Astrocyte of the cerebellum (primary cell): ENCODE measurements at regions not wholly inside any gene's neighbourhood (a gene's known extent, or its start where the extent isn't known, plus 50 kb on each side); places are given as distances from the start of the nearest gene placed in this dataset.

ENCODE experiments used
- DNase-seq: peaks from one replicate; pipeline ENCODE4 v3.0.0-alpha.2; 2011; ENCODE audit warnings: low read depth
- H3K4me3 ChIP-seq: 2 replicates; pipeline ENCODE4 v1.5.1; 2011; ENCODE audit warnings: mild to moderate bottlenecking, low read depth, low read length, moderate library complexity
- CTCF ChIP-seq: IDR thresholded peaks from 2 replicates; pipeline ENCODE4 v1.5.1; 2012; ENCODE audit warnings: low read length, low read depth, moderate library complexity, mild to moderate bottlenecking; ENCODE audit errors: missing control alignments
- in situ Hi-C: cut with HindIII; loops from 2 replicates; pipeline ENCODE4 v1.10.0; 2017; ENCODE audit warnings: low sequenced_read_pairs

- TF ChIP-seq CTCF = no peak
- no peak overlapping the region for H3K4me3 ChIP-seq
- no peak for DNase-seq
- in situ Hi-C loops = no loop called here
Observed at GRCh38 chrX:42027367-42028000, 104.1 kb upstream of the CASK start.

- no peak for DNase-seq
- no peak overlapping the region for H3K4me3 ChIP-seq
- TF ChIP-seq CTCF = no peak
- in situ Hi-C loops = no loop called here
Observed at GRCh38 chrX:42025861-42026260, 102.5 kb upstream of the CASK start.

GRCh38 chrX:42023122-42023521 is 99.8 kb upstream of the CASK start:
- TF ChIP-seq CTCF = no peak
- in situ Hi-C loops = no loop called here
- no peak overlapping the region for H3K4me3 ChIP-seq
- DNase-seq = no peak

GRCh38 chrX:42022158-42022557 is 98.8 kb upstream of the CASK start:
- H3K4me3 ChIP-seq = no peak overlapping the region
- in situ Hi-C loops = no loop called here
- no peak for TF ChIP-seq CTCF
- DNase-seq = no peak

- no peak for TF ChIP-seq CTCF
- no peak for DNase-seq
- in situ Hi-C loops = no loop called here
- H3K4me3 ChIP-seq = no peak overlapping the region
Observed at GRCh38 chrX:42021058-42021457, 97.7 kb upstream of the CASK start.

- in situ Hi-C loops = no loop called here
- H3K4me3 ChIP-seq = no peak overlapping the region
- TF ChIP-seq CTCF = no peak
- DNase-seq = no peak
Observed at GRCh38 chrX:42020225-42020624, 96.9 kb upstream of the CASK start.
